Thyroid gland (tissue), 4 donors: ENCODE measurements at regions not wholly inside any gene's neighbourhood (a gene's known extent, or its start where the extent isn't known, plus 50 kb on each side); places are given as distances from the start of the nearest gene placed in this dataset.

Experiments used
- CTCF ChIP-seq, 6 experiments: fragments of 200-600 bp in 3 of 6; fragments of 450-650 bp in 3 of 6; sonication (generic) in 3 of 6; IDR thresholded peaks; one replicate each; pipeline ENCODE4 v1.5.1; 2016 to 2019; ENCODE audit warnings: antibody characterized with exemption in 6 of 6, mild to moderate bottlenecking in 2 of 6, inconsistent platforms in 1 of 6, moderate library complexity in 1 of 6
- POLR2A ChIP-seq, 2 donors: fragments of 450-650 bp; IDR thresholded peaks; one replicate each; pipeline ENCODE4 v1.6.1; 2017; ENCODE audit warnings: antibody characterized with exemption in 2 of 2, mild to moderate bottlenecking in 2 of 2, moderate library complexity in 1 of 2

- TF ChIP-seq POLR2A (IDR thresholded peaks at IDR 0.05) (no peak), CTCF (IDR thresholded peaks at IDR 0.05) (no peak)
These were observed 483.1 kb upstream of the CHST9 start for GRCh38 chr18:27668158-27668557.
